ENCODE measurements at regions not wholly inside any gene's neighbourhood (a gene's known extent, or its start where the extent isn't known, plus 50 kb on each side); places are given as distances from the start of the nearest gene placed in this dataset.

DNA sequence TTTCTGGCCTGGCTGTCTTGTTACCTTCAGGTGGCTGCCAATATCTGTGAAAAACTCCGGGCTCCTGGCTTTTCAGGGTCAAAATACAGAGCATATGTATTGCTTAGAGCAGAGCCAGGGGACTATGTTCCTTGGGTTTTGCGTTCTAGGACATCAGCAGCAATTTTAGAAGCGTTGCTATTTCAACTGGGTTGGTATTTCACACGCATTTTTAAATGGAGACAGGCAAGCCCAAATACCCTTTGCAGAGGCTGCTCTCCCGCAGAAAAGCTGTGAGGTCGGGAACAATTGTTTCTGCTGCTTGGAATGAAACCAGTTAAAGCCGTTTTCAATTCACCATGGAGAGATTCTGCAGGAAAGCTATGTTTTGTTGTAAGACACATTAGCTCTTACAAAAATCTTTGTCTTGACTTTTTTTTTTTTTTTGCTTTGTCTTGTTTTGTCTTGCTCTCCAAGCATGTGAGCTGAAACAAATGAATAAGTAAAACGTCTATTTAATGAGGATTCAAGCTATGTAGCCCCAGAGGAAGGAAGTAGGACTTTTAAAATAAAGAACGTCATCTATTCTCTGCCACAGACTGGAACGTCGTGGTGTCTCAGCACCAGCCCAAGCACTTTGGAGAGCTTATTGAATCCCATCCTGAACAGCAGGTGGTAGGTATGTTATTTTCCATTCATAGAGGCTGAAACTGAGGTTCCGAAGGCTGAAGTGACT is 181.0 kb upstream of the TBX3 start:
- DNase-seq (ENCODE audit: low read depth): no peak
- TF ChIP-seq, protein P1, sequence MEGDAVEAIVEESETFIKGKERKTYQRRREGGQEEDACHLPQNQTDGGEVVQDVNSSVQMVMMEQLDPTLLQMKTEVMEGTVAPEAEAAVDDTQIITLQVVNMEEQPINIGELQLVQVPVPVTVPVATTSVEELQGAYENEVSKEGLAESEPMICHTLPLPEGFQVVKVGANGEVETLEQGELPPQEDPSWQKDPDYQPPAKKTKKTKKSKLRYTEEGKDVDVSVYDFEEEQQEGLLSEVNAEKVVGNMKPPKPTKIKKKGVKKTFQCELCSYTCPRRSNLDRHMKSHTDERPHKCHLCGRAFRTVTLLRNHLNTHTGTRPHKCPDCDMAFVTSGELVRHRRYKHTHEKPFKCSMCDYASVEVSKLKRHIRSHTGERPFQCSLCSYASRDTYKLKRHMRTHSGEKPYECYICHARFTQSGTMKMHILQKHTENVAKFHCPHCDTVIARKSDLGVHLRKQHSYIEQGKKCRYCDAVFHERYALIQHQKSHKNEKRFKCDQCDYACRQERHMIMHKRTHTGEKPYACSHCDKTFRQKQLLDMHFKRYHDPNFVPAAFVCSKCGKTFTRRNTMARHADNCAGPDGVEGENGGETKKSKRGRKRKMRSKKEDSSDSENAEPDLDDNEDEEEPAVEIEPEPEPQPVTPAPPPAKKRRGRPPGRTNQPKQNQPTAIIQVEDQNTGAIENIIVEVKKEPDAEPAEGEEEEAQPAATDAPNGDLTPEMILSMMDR (IDR thresholded peaks at IDR 0.05; ENCODE audit: control insufficient read depth, insufficient read depth, low read depth, low read length, missing control alignments): no peak
- H3K4me3 ChIP-seq (ENCODE audit: control insufficient read depth, low read depth, low read length): no peak overlapping the region

DNA sequence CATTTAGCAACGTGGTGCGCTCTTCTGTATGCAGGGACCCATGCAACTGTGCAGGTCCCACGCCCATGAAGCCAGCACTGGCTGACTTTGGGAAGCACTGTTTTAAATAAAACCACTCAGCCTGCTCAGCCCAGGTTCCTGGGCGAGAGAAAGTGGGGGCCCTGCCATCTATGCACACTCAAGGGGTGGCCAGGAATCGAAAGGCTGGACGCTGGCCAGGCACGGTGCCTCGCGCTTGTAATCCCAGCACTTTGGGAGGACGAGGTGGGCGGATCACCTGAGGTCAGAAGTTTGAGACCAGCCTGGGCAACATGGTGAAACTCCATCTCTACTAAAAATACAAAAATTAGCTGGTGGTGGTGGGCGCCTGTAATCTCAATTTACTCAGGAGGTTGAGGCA is 179.9 kb upstream of the TBX3 start:
- TF ChIP-seq, protein P1 (IDR thresholded peaks at IDR 0.05; ENCODE audit: control insufficient read depth, insufficient read depth, low read depth, low read length, missing control alignments): no peak
- no peak for DNase-seq (ENCODE audit: low read depth)
- H3K4me3 ChIP-seq (ENCODE audit: control insufficient read depth, low read depth, low read length): no peak overlapping the region

DNA sequence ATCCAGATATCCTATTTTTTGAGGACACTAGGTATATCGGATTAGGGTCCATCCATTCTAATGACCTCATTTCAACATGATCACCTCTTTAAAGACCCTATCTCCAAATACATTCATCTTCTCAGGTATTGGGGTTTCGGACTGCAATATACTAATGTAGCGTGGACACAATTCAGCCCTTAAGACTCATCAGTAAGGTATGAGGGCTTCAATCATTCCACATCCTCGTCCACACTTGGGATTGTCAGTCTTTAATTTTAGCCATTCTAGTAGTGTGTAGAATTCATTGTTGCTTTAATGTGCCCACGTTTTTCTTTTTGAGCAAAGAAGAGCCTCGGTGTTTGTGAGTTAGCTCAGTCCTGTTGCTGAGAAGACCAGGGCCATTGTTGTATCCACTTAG is 177.0 kb upstream of the TBX3 start:
- no peak overlapping the region for H3K4me3 ChIP-seq (ENCODE audit: control insufficient read depth, low read depth, low read length)
- TF ChIP-seq, protein P1 (IDR thresholded peaks at IDR 0.05; ENCODE audit: control insufficient read depth, insufficient read depth, low read depth, low read length, missing control alignments): no peak
- no peak for DNase-seq (ENCODE audit: low read depth)

DNA sequence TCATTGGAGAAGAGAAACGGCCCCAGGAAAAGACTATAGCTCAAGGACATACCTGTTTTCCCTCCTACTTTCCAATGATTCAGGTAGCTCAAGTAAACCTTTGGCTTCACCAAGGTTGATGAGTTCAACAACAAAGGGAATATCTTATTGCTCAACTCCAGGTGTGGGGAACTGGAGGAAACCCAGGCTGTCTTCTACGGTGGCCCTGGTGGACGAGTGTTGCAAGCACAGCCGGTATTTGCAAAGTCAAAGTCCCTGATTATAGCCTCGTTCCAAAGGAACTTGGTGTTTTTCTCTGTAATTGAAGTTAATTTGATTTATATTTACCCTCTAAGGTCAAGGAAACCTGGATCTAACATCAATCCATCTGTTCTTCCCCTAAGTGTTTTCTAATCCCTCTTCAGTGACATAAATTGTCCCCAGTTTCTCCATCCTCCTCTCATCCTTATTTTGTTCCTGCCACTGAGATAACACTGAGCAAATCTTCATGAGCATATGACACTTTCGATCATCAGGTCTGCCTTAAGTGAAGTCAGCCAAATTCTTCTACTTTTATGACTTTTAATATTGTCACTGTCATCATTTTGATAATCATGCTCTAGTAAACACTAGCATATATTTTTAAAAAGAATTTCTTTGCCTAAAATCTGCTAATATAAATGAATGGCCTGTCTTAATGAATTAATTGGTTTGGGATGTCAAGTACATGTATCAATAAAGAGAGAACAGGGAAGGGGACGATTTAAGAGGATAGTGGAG is 174.6 kb upstream of the TBX3 start:
- H3K4me3 ChIP-seq (ENCODE audit: control insufficient read depth, low read depth, low read length): no peak overlapping the region
- no peak for DNase-seq (ENCODE audit: low read depth)
- TF ChIP-seq, protein P1 (IDR thresholded peaks at IDR 0.05; ENCODE audit: control insufficient read depth, insufficient read depth, low read depth, low read length, missing control alignments): peak; percentile 27

DNA sequence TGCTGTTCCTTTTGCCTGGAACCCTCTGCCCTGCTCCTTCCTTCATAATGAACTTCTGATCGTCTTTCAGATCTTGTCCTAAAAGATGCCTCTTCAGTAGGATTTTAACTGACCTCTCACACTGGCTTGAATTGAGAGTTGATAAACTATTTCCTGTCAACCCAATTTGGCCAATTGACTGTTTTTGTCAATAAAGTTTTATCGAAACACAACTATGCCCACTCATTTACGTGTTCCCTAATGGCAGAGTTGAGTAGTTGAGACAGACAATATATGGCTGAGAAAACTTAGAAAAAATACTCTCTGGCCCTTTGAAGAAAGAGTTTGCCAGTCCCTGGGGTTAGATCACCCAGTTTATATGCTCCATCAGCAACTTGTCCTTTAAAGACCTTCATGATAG is 171.7 kb upstream of the TBX3 start:
- TF ChIP-seq, protein P1 (IDR thresholded peaks at IDR 0.05; ENCODE audit: control insufficient read depth, insufficient read depth, low read depth, low read length, missing control alignments): no peak
- no peak overlapping the region for H3K4me3 ChIP-seq (ENCODE audit: control insufficient read depth, low read depth, low read length)
- no peak for DNase-seq (ENCODE audit: low read depth)

DNA sequence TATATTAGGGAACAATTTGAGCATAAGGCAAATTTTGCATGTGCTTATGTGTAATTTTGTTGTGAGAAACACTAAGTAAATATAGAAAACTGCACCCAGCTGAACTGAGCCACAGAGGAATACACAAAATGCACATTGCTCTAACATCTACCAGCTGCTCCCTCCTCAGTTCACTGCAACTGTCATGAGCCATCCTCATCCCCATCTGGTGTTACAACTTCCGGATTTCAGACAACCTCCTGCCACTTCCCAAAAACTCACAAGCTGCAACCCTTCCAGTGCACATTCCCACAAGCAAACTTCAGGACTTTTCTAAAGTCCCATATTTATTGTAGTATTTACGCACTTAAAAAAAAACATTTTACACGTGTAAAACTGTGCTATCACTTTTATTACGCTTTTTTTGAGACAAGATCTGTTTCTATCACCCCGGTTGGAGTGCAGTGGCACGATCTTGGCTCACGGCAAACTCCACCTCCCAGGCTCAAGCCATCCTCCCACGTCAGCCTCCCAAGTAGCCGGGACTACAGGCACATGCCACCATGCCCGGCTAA is 169.1 kb upstream of the TBX3 start:
- H3K4me3 ChIP-seq (ENCODE audit: control insufficient read depth, low read depth, low read length): no peak overlapping the region
- TF ChIP-seq, protein P1 (IDR thresholded peaks at IDR 0.05; ENCODE audit: control insufficient read depth, insufficient read depth, low read depth, low read length, missing control alignments): no peak
- DNase-seq (ENCODE audit: low read depth): no peak
